ENCODE measurements at regions not wholly inside any gene's neighbourhood (a gene's known extent, or its start where the extent isn't known, plus 50 kb on each side); places are given as distances from the start of the nearest gene placed in this dataset.

DNA sequence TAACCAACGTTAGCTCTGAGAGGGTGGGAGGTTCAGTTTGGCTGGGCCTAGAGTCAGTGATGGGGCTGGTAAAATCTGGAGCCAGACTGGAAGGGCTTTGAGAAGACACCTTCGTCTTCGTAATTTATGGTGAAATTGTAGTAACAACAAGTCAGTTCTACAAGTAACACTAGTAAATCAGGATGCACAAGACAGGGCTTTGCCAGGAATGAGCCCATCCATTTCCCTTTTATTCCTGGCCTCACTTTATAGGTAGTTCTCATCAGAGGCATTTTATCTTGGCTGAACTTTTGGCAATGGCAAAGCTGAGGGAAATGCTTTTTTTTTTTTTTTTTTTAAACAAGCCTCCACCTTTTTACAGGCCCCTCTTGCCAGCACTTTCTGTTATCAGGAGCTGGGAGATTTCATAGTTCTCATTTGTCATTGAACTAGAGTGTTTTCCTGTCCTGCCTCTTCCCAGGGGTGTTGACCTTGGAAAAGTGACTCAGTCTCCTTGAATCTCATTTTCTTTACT is 110.5 kb upstream of the KLF4 start:
- peaks cover 0 to 12% (median 0%) of the 10 kb centered on the region in 5 donors for H3K4me1 ChIP-seq (ENCODE audit: control insufficient read depth in 5 of 5, insufficient read depth in 5 of 5, low read length in 5 of 5)
- no peak overlapping the region for H3K9ac ChIP-seq (ENCODE audit: insufficient read depth in 1 of 2, low read length in 2 of 2)
- DNase-seq (no peak), ATAC-seq (ENCODE audit: insufficient read depth, low FRiP score) (peak; percentile 83)
- no peak overlapping the region for H3K4me3 ChIP-seq
- TF ChIP-seq, protein P1, sequence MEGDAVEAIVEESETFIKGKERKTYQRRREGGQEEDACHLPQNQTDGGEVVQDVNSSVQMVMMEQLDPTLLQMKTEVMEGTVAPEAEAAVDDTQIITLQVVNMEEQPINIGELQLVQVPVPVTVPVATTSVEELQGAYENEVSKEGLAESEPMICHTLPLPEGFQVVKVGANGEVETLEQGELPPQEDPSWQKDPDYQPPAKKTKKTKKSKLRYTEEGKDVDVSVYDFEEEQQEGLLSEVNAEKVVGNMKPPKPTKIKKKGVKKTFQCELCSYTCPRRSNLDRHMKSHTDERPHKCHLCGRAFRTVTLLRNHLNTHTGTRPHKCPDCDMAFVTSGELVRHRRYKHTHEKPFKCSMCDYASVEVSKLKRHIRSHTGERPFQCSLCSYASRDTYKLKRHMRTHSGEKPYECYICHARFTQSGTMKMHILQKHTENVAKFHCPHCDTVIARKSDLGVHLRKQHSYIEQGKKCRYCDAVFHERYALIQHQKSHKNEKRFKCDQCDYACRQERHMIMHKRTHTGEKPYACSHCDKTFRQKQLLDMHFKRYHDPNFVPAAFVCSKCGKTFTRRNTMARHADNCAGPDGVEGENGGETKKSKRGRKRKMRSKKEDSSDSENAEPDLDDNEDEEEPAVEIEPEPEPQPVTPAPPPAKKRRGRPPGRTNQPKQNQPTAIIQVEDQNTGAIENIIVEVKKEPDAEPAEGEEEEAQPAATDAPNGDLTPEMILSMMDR (IDR thresholded peaks at IDR 0.05; ENCODE audit: control extremely low read depth, extremely low read depth) = no peak
- H3K9me3 ChIP-seq (ENCODE audit: control insufficient read depth in 4 of 4, insufficient read depth in 3 of 4, low read length in 3 of 4) = no peaks in the 10 kb centered on the region
- no peak overlapping the region for H3K27ac ChIP-seq (ENCODE audit: low read depth in 1 of 2, low read length in 1 of 2)
- 50 to 78% methylated on average over 3 of the region's 3 CpGs for WGBS, 2 donors
- H3K36me3 ChIP-seq (ENCODE audit: control insufficient read depth in 4 of 4, insufficient read depth in 4 of 4, low read length in 4 of 4) = no peaks in the 10 kb centered on the region
- H3K27me3 ChIP-seq (ENCODE audit: control insufficient read depth in 3 of 3, insufficient read depth in 3 of 3, low read length in 2 of 3) = no peaks in the 10 kb centered on the region

DNA sequence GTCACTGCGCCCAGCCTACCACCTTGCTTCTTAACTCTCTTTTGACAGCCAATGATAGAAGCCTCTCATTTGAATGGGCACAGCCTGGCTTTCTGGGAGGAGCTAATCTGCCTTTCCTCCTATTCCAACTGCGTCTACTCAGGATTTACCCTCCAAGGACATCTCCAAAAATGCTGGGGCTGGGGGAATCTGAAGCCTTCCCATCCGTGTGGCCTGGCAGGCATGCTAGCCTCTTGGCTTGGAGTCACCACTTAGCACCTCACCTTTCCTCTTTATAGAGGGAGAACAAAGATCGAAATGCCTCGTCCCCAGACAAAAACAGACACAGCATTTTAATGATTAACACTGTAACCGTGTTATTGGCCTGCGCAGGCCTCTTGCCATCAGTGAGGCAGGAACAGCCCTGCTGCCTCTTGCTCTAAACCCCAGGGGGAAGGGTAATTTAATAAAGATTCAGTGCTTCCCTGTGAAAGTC is 108.2 kb upstream of the KLF4 start:
- Histone ChIP-seq H3K27ac (ENCODE audit: low read depth in 1 of 2, low read length in 1 of 2) (no peak overlapping the region), H3K4me3 (no peak overlapping the region), H3K4me1 (ENCODE audit: control insufficient read depth in 5 of 5, insufficient read depth in 5 of 5, low read length in 5 of 5) (peaks cover 0 to 12% (median 0%) of the 10 kb centered on the region in 5 donors), H3K9me3 (ENCODE audit: control insufficient read depth in 4 of 4, insufficient read depth in 3 of 4, low read length in 3 of 4) (no peaks in the 10 kb centered on the region), H3K27me3 (ENCODE audit: control insufficient read depth in 3 of 3, insufficient read depth in 3 of 3, low read length in 2 of 3) (no peaks in the 10 kb centered on the region), H3K9ac (ENCODE audit: insufficient read depth in 1 of 2, low read length in 2 of 2) (no peak overlapping the region), H3K36me3 (ENCODE audit: control insufficient read depth in 4 of 4, insufficient read depth in 4 of 4, low read length in 4 of 4) (no peaks in the 10 kb centered on the region)
- WGBS, 2 donors = 87 to 91% methylated on average over 7 of the region's 7 CpGs
- TF ChIP-seq, protein P1 (IDR thresholded peaks at IDR 0.05; ENCODE audit: control extremely low read depth, extremely low read depth) = no peak
- no peak for DNase-seq
- ATAC-seq (ENCODE audit: insufficient read depth, low FRiP score) = no peak

DNA sequence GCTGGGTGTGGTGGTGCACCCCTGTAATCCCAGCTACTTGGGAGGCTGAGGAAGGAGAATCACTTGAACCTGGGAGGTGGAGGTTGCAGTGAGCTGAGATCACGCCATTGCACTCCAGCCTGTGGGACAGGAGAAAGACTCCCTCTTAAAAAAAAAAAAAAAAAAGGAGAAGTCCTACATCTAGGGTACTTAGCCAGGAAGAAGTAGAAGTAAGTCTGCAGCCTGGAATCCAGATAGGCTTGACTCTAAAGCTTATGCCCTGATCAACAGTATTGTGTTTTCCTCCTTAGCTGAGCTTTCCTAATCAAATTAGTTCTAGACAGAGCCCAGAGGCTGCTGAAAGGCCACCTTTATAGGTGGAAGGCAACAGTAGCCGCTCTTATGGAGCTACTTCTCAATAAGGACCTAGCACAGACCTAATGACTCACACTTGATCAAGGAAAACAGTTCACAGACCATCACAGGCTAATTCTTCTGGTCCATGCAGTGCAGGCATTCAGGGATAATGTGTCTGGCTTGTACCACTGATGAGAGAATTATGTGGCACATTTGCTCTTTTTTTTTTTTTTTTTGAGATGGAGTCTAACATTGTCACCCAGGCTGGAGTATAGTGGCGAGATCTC is 105.5 kb upstream of the KLF4 start:
- DNase-seq (no peak), ATAC-seq (ENCODE audit: insufficient read depth, low FRiP score) (no peak)
- Histone ChIP-seq H3K9ac (ENCODE audit: insufficient read depth in 1 of 2, low read length in 2 of 2) (no peak overlapping the region), H3K4me3 (no peak overlapping the region), H3K4me1 (ENCODE audit: control insufficient read depth in 5 of 5, insufficient read depth in 5 of 5, low read length in 5 of 5) (peaks cover 0 to 10% (median 0%) of the 10 kb centered on the region in 5 donors), H3K9me3 (ENCODE audit: control insufficient read depth in 4 of 4, insufficient read depth in 3 of 4, low read length in 3 of 4) (no peaks in the 10 kb centered on the region), H3K36me3 (ENCODE audit: control insufficient read depth in 4 of 4, insufficient read depth in 4 of 4, low read length in 4 of 4) (no peaks in the 10 kb centered on the region), H3K27me3 (ENCODE audit: control insufficient read depth in 3 of 3, insufficient read depth in 3 of 3, low read length in 2 of 3) (no peaks in the 10 kb centered on the region), H3K27ac (ENCODE audit: low read depth in 1 of 2, low read length in 1 of 2) (no peak overlapping the region)
- 71 to 84% methylated on average over 3 of the region's 3 CpGs for WGBS, 2 donors
- TF ChIP-seq, protein P1 (IDR thresholded peaks at IDR 0.05; ENCODE audit: control extremely low read depth, extremely low read depth) = no peak
